Esophagus squamous epithelium (tissue), 4 donors: ENCODE measurements at regions not wholly inside any gene's neighbourhood (a gene's known extent, or its start where the extent isn't known, plus 50 kb on each side); places are given as distances from the start of the nearest gene placed in this dataset.

Experiments
- POLR2A ChIP-seq, 4 donors: fragments of 450-650 bp; IDR thresholded peaks; one replicate each; pipeline ENCODE4 v1.6.1; 2017; ENCODE audit warnings: antibody characterized with exemption in 4 of 4, mild to moderate bottlenecking in 4 of 4, moderate library complexity in 3 of 4
- TF ChIP-seq, protein P1 (sequence below), 6 experiments: fragments of 450-650 bp in 4 of 6; fragments of 200-600 bp in 2 of 6; sonication (generic) in 2 of 6; IDR thresholded peaks; one replicate each; pipeline ENCODE4 v1.5.1; 2016 to 2019; ENCODE audit warnings: antibody characterized with exemption in 6 of 6, mild to moderate bottlenecking in 4 of 6, moderate library complexity in 4 of 6

DNA sequence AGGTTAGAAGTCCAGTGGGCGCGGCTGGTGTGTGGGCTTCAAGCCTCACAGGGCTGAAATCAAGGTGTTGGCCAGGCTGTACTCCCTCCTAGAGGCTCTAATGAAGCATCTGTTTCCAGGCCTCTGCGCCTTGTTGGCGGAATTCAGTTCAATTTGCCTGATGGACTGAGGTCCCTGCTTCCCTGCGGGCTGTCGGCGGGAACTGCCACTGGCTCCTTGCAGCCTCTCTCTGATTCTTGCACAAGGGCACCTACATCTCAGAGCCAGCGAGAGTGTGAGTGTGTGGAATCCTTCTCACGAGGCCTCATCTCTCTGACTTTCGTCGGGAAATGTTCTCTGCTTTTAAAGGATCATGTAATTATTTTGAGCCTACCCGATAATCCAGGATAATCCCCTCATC lies 128.6 kb downstream of the DLEU7 start:
- TF ChIP-seq, protein P1, sequence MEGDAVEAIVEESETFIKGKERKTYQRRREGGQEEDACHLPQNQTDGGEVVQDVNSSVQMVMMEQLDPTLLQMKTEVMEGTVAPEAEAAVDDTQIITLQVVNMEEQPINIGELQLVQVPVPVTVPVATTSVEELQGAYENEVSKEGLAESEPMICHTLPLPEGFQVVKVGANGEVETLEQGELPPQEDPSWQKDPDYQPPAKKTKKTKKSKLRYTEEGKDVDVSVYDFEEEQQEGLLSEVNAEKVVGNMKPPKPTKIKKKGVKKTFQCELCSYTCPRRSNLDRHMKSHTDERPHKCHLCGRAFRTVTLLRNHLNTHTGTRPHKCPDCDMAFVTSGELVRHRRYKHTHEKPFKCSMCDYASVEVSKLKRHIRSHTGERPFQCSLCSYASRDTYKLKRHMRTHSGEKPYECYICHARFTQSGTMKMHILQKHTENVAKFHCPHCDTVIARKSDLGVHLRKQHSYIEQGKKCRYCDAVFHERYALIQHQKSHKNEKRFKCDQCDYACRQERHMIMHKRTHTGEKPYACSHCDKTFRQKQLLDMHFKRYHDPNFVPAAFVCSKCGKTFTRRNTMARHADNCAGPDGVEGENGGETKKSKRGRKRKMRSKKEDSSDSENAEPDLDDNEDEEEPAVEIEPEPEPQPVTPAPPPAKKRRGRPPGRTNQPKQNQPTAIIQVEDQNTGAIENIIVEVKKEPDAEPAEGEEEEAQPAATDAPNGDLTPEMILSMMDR (IDR thresholded peaks at IDR 0.05): no peak
- TF ChIP-seq POLR2A (IDR thresholded peaks at IDR 0.05): no peak
